WERI-Rb-1 (cell line): ENCODE measurements at regions not wholly inside any gene's neighbourhood (a gene's known extent, or its start where the extent isn't known, plus 50 kb on each side); places are given as distances from the start of the nearest gene placed in this dataset.
"Not testable (repeated sequence)": the region's sequence is repeated elsewhere in the genome, so short reads cannot be mapped to it uniquely, and the experiment has no call there.

Source experiments
- DNase-seq: peaks from one replicate; pipeline ENCODE4 v3.0.0-alpha.2; 2020
- H3K27ac ChIP-seq: fragments of 250-450 bp; sonication (Bioruptor Pico); 2 replicates; pipeline ENCODE4 v1.5.1; 2020; ENCODE audit warnings: mild to moderate bottlenecking, moderate library complexity
- H3K27me3 ChIP-seq: fragments of 250-450 bp; sonication (Bioruptor Pico); 2 replicates; pipeline ENCODE4 v1.5.1; 2021; ENCODE audit warnings: mild to moderate bottlenecking, low read depth, moderate library complexity; ENCODE audit not compliant: insufficient read depth, severe bottlenecking
- H3K36me3 ChIP-seq: fragments of 250-450 bp; sonication (Bioruptor Pico); 2 replicates; pipeline ENCODE4 v1.5.1; 2020; ENCODE audit warnings: mild to moderate bottlenecking, moderate library complexity
- H3K4me3 ChIP-seq: 2 replicates; pipeline ENCODE4 v1.5.1; 2011; ENCODE audit warnings: low read depth, mild to moderate bottlenecking, control low read depth, low read length
- H3K9me3 ChIP-seq: fragments of 250-450 bp; sonication (Bioruptor Pico); 2 replicates; pipeline ENCODE4 v1.5.1; 2021; ENCODE audit warnings: mild to moderate bottlenecking, moderate library complexity; ENCODE audit not compliant: severe bottlenecking
- TF ChIP-seq, protein P1 (sequence below): IDR thresholded peaks from 2 replicates; pipeline ENCODE4 v1.5.1; 2011; ENCODE audit warnings: low read depth, mild to moderate bottlenecking, control low read depth, inconsistent platforms, low read length

GRCh38 chr21:14013056-14013603, 197.6 kb downstream of the LIPI start:
- Histone ChIP-seq H3K27me3 (no peaks in the 10 kb centered on the region), H3K9me3 (no peaks in the 10 kb centered on the region), H3K4me3 (no peak overlapping the region), H3K27ac (no peak overlapping the region), H3K36me3 (no peaks in the 10 kb centered on the region)
- TF ChIP-seq, protein P1, sequence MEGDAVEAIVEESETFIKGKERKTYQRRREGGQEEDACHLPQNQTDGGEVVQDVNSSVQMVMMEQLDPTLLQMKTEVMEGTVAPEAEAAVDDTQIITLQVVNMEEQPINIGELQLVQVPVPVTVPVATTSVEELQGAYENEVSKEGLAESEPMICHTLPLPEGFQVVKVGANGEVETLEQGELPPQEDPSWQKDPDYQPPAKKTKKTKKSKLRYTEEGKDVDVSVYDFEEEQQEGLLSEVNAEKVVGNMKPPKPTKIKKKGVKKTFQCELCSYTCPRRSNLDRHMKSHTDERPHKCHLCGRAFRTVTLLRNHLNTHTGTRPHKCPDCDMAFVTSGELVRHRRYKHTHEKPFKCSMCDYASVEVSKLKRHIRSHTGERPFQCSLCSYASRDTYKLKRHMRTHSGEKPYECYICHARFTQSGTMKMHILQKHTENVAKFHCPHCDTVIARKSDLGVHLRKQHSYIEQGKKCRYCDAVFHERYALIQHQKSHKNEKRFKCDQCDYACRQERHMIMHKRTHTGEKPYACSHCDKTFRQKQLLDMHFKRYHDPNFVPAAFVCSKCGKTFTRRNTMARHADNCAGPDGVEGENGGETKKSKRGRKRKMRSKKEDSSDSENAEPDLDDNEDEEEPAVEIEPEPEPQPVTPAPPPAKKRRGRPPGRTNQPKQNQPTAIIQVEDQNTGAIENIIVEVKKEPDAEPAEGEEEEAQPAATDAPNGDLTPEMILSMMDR = no peak
- no peak for DNase-seq

DNA sequence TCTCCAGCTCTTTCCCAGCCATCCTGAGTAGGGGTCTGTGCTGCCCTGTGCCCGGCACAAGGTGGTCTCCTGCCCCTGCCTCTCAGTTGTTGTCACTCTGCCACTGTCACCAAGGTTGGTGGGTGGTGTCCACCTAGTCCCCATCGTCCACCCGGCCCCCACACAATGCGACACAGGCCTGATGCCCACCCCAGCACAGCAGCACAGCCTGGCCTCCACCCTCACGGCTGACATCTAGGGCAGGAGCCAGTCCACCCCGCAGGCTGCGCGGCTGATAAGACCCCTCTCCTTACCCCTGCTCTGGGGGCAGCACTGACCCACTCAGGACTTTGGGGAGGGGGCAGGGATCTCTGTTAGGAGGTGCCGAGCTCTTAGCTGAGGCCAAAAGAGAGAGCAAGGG, 198.3 kb downstream of the LIPI start:
- DNase-seq = no peak
- H3K27ac ChIP-seq = no peak overlapping the region
- TF ChIP-seq, protein P1 = no peak
- H3K9me3 ChIP-seq = no peaks in the 10 kb centered on the region
- H3K4me3 ChIP-seq = no peak overlapping the region
- no peaks in the 10 kb centered on the region for H3K36me3 ChIP-seq
- no peaks in the 10 kb centered on the region for H3K27me3 ChIP-seq

DNA sequence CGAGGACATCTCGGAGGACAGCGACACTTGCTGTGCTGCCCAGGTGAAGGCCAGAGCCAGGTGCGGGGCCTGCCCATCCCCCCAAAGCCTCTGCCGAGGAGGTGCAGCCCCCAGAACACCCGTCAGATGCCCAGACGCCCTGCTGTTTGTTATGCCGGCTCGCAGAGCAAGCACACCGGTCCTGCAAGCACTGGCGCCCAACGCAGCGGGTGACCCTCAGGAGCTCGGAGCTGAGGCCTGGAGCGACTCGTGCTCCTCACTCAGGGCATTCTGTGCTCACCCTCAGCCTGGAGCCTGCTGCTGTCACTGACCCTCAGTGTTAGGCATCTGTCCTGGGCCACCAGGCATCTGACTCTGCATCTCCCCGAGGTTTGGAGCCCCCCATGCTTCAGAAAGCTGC, 199.0 kb downstream of the LIPI start:
- H3K36me3 ChIP-seq, H3K27ac ChIP-seq, DNase-seq, H3K4me3 ChIP-seq, H3K27me3 ChIP-seq, H3K9me3 ChIP-seq: not testable (repeated sequence)

DNA sequence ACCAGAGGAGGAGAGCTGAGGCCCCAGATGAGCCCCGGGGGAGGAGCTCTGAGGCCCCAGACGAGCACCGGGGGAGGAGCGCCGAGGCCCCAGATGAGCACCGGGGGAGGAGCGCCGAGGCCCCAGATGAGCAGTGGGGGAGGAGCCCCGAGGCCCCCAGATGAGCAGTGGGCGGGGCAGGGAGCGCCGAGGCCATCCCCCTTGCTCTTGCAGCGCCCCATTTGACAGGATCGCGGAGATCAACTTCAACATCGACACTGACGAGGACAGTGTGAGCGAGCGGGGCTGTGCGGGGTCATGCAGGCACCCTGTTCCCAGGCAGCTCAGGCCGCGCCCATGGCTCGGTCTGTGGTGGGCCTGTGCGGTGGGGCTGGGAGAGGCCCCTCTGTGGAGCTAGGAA, 199.6 kb downstream of the LIPI start:
- H3K9me3 ChIP-seq = not testable (repeated sequence)

DNA sequence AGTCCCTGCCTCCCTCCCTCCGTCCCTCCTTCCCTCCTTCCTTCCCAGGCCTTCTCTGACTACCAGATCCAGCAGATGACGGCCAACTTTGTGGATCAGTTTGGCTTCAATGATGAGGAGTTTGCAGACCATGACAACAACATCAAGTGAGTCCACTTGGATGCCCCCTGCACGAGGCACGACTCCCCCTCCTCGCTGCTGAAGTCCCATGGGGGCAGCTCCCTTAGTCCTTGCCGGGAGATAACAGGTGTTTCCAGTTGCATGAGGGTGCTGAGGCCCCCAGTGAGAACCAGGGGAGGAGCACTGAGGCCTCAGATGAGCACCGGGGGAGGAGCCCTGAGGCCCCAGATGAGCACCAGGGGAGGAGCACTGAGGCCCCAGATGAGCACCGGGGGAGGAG, 200.0 kb downstream of the LIPI start:
- Histone ChIP-seq H3K4me3 (no peak overlapping the region), H3K27ac (no peak overlapping the region), H3K27me3 (no peaks in the 10 kb centered on the region), H3K36me3 (no peaks in the 10 kb centered on the region), H3K9me3 (no peaks in the 10 kb centered on the region)
- DNase-seq = no peak
- TF ChIP-seq, protein P1 = no peak

More for the DNA sequence above, 199.6 kb downstream of the LIPI start:
- not testable (repeated sequence) for H3K27ac ChIP-seq, H3K4me3 ChIP-seq, H3K36me3 ChIP-seq, DNase-seq, H3K27me3 ChIP-seq

GRCh38 chr21:14009990-14010389, 200.8 kb downstream of the LIPI start:
- not testable (repeated sequence) for H3K27ac ChIP-seq, H3K36me3 ChIP-seq, H3K9me3 ChIP-seq, DNase-seq, H3K27me3 ChIP-seq, H3K4me3 ChIP-seq

GRCh38 chr21:14009238-14009981, 201.3 kb downstream of the LIPI start:
- H3K36me3 ChIP-seq, H3K27ac ChIP-seq, H3K27me3 ChIP-seq, H3K4me3 ChIP-seq, H3K9me3 ChIP-seq, DNase-seq: not testable (repeated sequence)

DNA sequence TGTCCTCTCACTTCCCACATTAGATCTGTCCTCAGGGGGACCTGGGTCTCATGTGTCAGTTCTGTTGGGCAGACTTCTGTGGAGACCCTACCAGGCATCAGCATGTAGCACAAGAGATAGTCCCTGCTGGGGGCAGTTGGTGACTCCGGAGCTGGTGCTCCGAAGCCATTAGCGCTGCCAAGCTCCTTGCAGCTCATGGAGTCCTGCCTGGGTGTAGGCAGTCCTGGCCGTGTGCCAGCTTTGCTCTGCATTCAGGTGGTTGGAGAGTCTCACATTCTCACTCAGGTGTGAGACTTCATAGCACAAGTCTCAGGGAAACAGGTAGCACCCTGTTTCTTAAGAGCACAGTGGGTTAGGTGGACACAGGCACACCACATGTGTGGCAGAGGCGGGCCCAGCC, 202.3 kb downstream of the LIPI start:
- DNase-seq, H3K9me3 ChIP-seq, H3K4me3 ChIP-seq: not testable (repeated sequence)

DNA sequence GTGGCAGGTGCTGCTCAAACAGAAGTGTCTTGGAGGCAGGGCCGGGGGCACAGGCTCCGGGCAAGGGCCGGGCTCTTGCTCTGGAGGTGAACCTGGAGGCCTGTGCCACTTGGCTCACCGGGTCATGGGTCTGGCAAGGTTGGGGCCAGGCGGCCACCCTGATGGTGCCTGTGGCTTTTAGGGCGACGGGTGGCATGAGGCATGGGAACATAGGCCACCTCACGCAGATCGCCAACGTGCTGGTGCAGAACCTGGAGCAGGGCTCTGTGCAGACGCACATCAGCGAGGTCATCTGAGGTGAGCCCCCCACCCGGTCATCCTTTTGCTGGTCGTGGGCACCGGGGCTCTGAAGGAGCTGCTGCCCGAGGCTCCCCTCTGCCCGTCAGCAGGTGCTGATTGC, 202.7 kb downstream of the LIPI start:
- H3K4me3 ChIP-seq, H3K27me3 ChIP-seq, H3K27ac ChIP-seq, H3K9me3 ChIP-seq, DNase-seq, H3K36me3 ChIP-seq: not testable (repeated sequence)

More for the DNA sequence above, 202.3 kb downstream of the LIPI start:
- not testable (repeated sequence) for H3K27me3 ChIP-seq, H3K36me3 ChIP-seq, H3K27ac ChIP-seq

DNA sequence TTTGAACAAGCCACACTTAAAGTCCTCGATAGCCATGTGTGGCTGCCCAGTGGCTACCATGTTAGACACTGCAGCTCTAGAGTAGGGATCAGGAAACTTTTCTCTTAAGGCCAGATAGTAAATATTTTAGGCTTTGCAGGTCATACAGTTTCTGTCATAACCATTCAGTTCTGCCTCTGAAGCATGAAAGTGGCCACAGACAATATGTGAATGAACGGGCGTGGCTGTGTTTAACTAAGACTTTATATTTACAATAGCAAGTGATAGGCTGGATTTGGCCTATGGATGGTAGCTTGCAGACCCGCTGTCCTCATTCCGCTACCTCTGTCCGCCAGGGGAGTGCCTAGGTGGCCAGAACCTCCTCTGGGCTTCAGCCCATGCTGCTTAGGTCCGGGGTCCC, 204.6 kb downstream of the LIPI start:
- not testable (repeated sequence) for H3K9me3 ChIP-seq, H3K27me3 ChIP-seq, H3K4me3 ChIP-seq, DNase-seq, H3K27ac ChIP-seq, H3K36me3 ChIP-seq

DNA sequence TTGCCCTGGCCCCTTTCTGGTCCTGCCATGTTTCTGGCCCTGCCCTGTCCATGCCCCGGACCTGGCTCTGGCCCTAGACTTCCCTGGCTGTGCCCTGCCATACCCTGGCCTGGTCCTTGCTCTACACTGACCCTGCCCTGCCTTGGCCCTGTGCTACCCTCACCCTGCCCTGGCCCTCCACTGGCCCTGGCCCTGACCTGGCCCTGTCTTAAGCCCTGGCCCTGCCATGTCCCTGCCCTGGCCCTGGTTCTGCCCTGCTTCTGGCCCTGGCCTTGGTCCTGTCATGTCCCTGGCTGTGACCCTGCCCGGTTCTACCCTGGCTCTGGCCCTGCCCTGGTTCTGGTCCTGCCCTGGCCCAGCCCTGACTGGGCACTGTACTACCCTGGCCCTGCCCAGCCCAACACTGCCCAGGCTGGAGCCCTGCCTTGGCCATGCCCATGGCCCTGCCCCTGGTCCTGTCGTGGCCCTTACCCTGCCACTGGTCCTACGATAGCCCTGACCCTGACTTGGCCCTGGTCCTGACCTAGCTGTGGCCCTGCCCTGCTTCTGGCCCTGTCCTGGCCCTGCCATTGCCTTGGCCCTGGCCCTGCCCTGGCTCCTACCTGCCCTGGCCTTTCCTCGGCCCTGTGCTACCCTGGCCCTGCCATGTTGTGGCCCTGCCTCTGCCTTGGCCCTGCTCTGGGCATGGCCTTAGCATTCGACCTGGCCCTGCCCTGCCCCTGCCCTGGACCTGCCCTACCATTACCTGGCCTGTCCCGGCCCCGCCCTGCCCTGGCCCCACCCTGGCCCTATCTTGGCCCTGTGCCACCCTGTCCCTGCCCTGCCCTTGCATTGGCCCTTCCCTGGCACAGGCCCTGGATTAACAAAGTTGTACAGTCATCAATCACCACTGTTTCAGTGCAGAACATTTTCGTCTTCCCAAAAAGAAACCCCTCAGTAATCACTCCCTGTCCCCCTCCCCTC, 223.5 kb downstream of the LIPI start:
- H3K36me3 ChIP-seq, H3K27me3 ChIP-seq, H3K4me3 ChIP-seq, DNase-seq, H3K27ac ChIP-seq, H3K9me3 ChIP-seq: not testable (repeated sequence)
